ENCODE measurements at regions not wholly inside any gene's neighbourhood (a gene's known extent, or its start where the extent isn't known, plus 50 kb on each side); places are given as distances from the start of the nearest gene placed in this dataset.

DNA sequence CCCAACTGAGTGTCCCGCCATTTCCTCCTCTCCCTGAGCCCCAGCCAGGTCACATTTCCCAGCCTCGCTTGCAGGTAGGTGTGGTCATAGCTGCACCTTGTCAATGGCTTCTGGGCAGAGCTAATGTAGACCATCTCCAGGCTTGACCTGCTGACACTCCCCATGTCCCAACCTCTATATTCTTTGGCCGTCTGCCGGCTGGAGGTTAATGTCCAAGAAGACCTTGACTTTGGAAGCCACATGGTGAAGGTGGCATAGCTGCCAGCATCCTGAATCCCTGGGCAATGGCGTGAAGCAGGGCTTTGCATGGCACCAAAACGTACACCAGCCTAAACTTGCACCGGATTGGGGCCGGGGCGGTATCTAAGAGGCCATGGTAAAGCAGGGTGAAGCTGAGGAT, 88.3 kb downstream of the SPP2 start:
- no peak for TF ChIP-seq POLR2A (IDR thresholded peaks at IDR 0.05; ENCODE audit: low read depth, low read length)
- no peak for TF ChIP-seq TAF1 (IDR thresholded peaks at IDR 0.05; ENCODE audit: borderline replicate concordance, low read depth, low read length)
